ENCODE measurements at regions not wholly inside any gene's neighbourhood (a gene's known extent, or its start where the extent isn't known, plus 50 kb on each side); places are given as distances from the start of the nearest gene placed in this dataset.

DNA sequence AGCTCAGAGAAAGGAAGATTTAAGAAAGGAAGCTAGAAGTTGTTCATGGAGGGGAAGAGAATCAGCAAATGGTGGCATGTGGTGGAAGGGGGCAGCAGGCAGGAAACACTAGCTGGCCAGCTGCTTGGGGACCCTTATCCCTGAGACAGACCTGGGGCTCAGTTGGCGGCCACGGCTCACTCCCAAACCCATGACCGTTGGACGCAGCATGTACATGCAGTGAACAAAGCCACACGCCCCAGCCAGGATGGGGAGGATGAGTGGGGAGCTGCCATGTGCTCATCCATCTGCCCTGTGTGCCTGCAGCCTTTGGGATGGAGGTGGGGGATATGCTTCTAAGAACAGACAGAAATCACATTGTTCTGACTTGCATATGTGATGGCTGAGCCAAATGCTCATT, 155.2 kb upstream of the PABPC5 start (continued):
- no peak for TF ChIP-seq ZNF318 (IDR thresholded peaks at IDR 0.05; ENCODE audit: borderline replicate concordance in 1 of 2, low read depth in 1 of 2)

GRCh38 chrX:91311969-91312368, 122.7 kb upstream of the PABPC5 start:
- no peaks in the 10 kb centered on the region for H3K4me1 ChIP-seq (replicated peaks in 1 of 2; ENCODE audit: control insufficient read depth in 2 of 2, insufficient read depth in 2 of 2, low read length in 2 of 2)
- H3K27me3 ChIP-seq (ENCODE audit: control insufficient read depth in 2 of 2, insufficient read depth in 2 of 2, low read length in 2 of 2) = no peaks in the 10 kb centered on the region
- H3K27ac ChIP-seq (ENCODE audit: extremely low read depth, low read depth, low read length) = no peak overlapping the region
- in situ Hi-C loops (cut with MboI) = no loop called here
- POLR2A ChIA-PET = no interaction called here
- H3K9me1 ChIP-seq (ENCODE audit: control insufficient read depth, insufficient read depth, low read length) = no peaks in the 10 kb centered on the region
- FAIRE-seq = no peak
- no TSS peak for BruUV-seq (replicated peaks)
- no peak overlapping the region for H2AFZ ChIP-seq (ENCODE audit: low read depth, low read length)
- CTCF ChIA-PET (ENCODE audit: low intra/inter-chr PET ratio) = no interaction called here
- no peak for DNase-seq (ENCODE audit: extremely low read depth in 1 of 4, low spot score in 3 of 4)
- H3K9me3 ChIP-seq (replicated peaks; ENCODE audit: control insufficient read depth, insufficient read depth, low read depth, low read length) = no peaks in the 10 kb centered on the region
- no peak for ATAC-seq
- no peak overlapping the region for H3K4me3 ChIP-seq
- intact Hi-C loops (cut with micrococcal nuclease) = no loop called here
- H3K4me2 ChIP-seq (ENCODE audit: insufficient read depth, low read length) = no peak overlapping the region
- no peaks in the 10 kb centered on the region for H4K20me1 ChIP-seq (replicated peaks; ENCODE audit: control insufficient read depth, insufficient read depth, low read length)
- no peaks in the 10 kb centered on the region for H3K36me3 ChIP-seq (ENCODE audit: control insufficient read depth, insufficient read depth, low read length)
- no peak overlapping the region for H3K9ac ChIP-seq (ENCODE audit: insufficient read depth in 1 of 2, low read depth in 2 of 2, low read length in 2 of 2)
- no peaks in the 10 kb centered on the region for H3K79me2 ChIP-seq (ENCODE audit: control insufficient read depth, insufficient read depth, low read length)
- WGBS (ENCODE audit: insufficient coverage, low coverage, missing lambda C conversion rate) = 2% methylated on average over 4 of the region's 4 CpGs
- no peak for TF ChIP-seq MCM3 (IDR thresholded peaks at IDR 0.05)
- no peak for TF ChIP-seq TCF7 (IDR thresholded peaks at IDR 0.05; ENCODE audit: borderline replicate concordance)
- TF ChIP-seq TCF3 (CRISPR knock-in tag; IDR thresholded peaks at IDR 0.05) = no peak
- no peak for TF ChIP-seq PKNOX1 (IDR thresholded peaks at IDR 0.05)
- TF ChIP-seq BRF1 (IDR thresholded peaks at IDR 0.05; ENCODE audit: borderline replicate concordance, extremely low read depth, insufficient read length) = no peak
- TF ChIP-seq MCM5 (IDR thresholded peaks at IDR 0.05; ENCODE audit: low read depth) = no peak
- TF ChIP-seq, protein P1, sequence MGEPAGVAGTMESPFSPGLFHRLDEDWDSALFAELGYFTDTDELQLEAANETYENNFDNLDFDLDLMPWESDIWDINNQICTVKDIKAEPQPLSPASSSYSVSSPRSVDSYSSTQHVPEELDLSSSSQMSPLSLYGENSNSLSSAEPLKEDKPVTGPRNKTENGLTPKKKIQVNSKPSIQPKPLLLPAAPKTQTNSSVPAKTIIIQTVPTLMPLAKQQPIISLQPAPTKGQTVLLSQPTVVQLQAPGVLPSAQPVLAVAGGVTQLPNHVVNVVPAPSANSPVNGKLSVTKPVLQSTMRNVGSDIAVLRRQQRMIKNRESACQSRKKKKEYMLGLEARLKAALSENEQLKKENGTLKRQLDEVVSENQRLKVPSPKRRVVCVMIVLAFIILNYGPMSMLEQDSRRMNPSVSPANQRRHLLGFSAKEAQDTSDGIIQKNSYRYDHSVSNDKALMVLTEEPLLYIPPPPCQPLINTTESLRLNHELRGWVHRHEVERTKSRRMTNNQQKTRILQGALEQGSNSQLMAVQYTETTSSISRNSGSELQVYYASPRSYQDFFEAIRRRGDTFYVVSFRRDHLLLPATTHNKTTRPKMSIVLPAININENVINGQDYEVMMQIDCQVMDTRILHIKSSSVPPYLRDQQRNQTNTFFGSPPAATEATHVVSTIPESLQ (CRISPR knock-in tag; IDR thresholded peaks at IDR 0.05) = no peak
- no peak for TF ChIP-seq TFAP4 (CRISPR knock-in tag; IDR thresholded peaks at IDR 0.05; ENCODE audit: borderline replicate concordance)

Measured in K562 (cell line).